GM21423 (cell line): ENCODE measurements at regions not wholly inside any gene's neighbourhood (a gene's known extent, or its start where the extent isn't known, plus 50 kb on each side); places are given as distances from the start of the nearest gene placed in this dataset.
"Not testable (repeated sequence)": the region's sequence is repeated elsewhere in the genome, so short reads cannot be mapped to it uniquely, and the experiment has no call there.

Source experiments
- ATAC-seq: cut with Tn5 transposase; IDR thresholded peaks from one replicate; pipeline ENCODE4 v1.9.1; 2021; ENCODE audit warnings: mild to moderate bottlenecking, moderate library complexity; ENCODE audit not compliant: unreplicated experiment

DNA sequence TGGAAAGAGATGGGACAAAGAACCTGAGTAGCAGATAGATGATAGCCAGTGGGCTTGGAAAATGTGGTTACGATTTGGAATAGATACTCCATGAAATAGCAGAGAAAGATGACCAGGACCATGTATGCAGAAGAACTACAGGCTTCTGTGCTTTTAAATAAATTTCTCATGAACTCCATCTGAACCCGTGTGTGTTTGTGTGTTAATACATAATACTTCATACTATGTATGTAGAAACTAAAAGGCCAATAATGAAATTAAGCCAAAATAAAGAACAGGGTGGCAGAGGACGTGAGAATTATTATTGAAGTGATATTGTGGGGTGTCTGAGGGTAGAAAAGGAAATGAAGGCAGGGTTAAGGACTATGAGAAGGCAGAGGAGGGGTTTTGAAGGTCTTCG lies 385.1 kb upstream of the RPS23 start:
- no peak for ATAC-seq

DNA sequence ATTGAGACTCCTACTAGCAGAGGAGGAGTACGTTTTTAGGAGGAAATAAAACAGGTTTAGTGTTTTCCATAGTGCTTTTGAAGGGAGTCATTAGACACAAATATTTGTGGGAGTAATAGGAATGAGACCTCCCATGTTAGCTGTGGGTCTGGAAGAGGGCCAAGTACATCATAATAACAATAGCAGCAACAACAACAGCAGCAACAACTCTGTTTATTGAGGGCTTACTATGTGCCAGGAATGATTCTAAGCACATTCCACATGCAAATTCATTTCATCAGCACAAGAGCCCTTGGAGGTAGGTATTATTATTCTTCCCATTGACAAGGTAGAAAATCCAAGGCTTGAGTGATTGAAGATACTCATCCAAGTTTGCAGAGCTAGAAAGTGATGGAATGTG lies 384.2 kb upstream of the RPS23 start:
- ATAC-seq: no peak

DNA sequence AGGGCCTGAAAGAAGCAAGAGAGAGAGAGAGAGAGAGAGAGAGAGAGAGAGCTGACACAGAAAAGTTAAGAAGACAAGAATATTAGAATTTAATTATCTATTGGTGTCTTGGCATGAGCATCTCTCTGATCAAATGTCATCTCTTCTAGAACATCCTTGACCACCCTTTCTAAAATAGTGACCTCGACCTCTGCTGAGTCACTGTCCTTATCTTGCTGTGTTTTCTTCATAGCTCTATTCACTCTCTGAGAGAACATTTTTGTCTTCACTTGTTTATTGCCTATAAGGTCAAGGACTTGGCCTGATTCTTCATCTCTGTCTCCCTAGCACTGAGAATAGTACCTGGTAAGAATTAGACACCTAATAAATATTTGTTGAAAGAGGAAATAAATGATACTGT lies 383.8 kb upstream of the RPS23 start:
- ATAC-seq: no peak

DNA sequence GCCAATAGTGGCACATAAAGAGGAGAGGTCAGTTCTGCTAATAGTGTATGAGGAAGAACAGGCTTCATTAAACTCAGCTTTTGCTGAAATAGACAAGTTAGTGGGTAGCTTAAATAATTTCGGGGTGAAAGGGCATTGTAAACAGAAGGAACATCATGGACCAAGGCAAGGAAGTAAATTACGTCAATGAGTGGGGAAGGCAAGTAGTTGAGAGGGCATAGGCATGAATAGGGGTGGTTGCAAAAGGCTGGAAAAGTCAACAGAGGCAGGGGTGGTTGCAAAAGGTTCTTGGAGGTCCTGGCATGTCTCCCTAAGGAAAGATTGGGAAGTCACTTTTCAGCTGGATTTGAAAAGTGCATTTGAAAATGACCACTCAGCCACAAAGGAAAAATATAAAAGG lies 383.3 kb upstream of the RPS23 start:
- ATAC-seq: no peak

DNA sequence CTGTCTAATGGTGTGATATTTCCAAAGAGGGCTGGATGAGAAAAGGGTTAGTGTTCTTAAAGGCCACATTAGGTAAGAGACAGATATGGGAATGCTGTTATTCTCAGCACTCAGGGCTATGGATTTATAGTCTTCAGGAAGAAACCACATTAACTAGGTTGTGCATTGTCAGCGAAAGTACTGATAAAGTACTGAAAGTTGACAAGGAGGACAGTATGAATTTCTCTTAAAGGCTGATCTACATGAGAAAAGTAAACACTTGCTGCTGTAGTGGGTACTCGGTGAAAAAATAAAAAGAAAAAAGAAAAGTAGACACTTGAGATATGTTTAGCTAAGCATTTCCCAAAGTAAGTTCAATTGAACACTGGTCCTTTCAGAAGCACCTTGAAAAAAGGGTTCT lies 381.0 kb upstream of the RPS23 start:
- no peak for ATAC-seq

DNA sequence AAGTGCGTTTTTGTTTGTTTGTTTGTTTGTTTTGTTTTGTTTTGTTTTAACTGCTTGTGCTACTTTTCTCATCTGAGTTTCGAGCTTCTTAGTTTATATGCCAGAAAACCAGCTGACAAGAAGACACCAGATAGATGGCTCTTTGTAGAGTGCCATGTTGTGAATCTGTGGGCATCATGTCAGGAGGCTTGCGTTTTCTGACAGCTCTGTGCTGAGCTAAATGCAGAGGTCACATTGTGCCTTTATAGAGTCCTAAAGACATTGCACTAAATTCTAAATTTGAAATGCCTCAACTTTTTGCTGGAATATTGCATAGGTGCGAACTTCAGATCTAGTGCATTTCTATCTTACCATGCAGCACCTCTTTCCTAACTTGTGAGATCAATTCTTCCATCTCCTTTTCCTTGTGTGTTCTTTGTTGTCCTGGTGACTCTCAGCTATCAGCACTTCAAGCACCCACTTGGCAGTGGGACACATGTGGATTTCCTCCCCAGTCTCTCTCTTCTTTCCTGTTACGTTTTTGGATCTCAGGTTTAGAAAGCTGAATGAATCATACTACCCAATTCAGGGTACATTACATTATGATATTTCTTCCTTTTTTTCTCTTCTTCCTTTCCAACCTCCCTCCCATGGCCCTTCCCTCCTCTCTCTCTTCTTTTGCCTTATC lies 379.0 kb upstream of the RPS23 start:
- ATAC-seq: no peak

DNA sequence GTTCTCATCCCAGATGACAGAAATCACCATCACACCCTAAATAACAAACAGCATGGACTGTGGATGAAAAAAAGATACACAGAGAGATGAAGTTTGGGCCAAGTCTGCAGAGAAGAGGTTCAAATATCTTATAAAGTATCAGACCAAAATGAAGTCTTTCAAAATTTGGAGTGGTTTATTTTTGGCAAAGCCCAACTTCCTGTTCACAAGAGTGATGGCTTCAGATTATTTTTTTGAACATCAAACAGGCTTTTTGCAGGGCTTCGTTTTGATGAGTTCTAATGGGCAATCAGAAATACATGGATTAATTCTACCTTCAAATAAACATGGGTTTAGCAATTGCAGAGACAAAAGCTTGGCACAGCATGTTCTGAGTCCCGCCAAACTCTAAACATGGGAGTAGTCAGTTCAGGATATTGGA lies 378.2 kb upstream of the RPS23 start:
- no peak for ATAC-seq

DNA sequence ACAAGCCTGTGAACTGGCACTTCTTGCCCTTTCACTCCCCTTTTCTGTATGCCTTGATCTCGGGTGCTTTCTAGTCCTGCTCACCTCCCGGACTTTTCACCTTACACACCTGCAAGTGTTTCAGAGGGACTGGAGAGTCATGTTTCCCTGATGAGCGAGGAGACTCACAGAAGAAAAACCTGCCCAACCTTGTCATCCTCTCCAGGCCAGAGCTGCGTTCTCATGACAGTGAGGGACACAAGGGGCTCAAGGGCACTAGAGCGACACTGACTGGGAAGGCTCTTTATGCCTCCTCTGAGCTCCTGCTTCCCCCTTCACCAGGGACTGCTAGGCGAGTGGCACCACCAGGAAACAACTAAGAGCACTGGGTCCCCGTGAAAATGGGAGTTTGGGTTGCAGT lies 376.9 kb upstream of the RPS23 start:
- ATAC-seq: no peak

DNA sequence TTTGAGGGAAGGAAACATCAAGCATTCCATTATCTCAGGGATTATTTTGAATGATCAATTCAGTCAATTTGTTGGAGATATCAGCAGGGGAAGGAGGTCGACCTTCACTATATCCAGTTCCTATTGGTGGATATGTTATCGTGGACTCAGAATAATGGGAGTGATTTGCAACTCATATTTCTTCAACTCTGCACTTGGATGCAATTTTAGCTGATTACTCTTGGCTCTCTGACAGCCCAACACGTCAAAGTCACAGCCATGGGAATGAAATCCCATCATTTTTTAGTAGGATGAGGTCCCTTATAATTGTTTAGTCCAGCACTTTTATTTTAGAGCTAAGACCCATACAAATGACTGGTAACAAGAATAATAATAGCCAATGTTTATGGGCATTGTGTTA lies 371.8 kb upstream of the RPS23 start:
- ATAC-seq: no peak

DNA sequence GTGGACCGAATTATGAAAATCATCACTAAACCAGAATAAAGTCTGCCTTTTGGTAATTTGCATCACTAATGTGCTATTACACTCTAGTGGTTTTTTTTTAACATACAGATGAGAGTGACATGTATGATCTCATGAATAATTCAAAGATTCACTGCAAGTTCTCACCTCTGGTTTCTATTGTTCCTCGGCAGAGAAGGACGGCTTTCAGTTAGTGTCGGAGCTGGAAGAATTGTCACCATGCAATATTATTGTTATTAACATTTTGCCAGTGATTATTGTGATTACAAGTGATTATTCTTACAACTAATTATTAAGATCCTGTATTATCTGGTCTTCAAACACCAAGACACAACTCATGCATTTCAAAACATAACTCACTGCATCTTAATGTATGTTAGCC lies 366.6 kb upstream of the RPS23 start:
- ATAC-seq: no peak

DNA sequence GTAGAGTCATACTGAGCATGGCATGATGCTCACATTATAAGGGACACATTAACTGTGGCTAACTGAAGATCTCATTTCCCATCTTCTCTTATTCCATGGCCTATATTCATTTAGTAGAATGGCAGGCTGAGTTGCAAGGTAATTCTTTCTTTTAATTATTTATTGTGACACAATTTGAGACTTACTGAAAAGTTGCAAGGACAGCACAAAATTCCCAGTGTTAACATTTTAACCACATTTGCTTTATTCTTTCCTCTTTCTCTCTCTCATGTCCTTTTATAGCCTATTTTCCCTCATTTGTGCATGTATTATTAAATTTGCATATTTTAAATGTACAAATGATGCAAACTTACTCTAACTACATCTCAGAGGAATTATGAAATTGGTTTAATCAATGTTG lies 366.1 kb upstream of the RPS23 start:
- ATAC-seq: no peak

DNA sequence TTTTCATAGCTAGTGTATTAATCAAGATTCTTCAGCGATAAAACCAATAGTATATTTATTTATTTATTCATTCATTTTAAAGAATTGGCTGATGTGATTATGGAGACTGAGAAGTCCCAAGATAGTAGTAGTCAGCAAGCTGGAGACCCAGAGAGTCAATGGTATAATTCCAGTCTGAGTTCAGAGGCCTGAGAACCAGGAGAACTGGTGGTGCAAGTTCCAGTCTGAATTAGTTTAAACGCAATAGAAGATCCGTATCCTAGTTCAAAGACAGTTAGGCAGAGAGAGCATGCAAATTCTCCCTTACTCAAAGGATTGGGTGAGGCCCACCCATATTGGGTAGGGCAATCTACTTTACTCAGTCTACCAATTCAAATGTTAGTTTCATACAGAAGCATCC lies 364.2 kb upstream of the RPS23 start:
- ATAC-seq: no peak

DNA sequence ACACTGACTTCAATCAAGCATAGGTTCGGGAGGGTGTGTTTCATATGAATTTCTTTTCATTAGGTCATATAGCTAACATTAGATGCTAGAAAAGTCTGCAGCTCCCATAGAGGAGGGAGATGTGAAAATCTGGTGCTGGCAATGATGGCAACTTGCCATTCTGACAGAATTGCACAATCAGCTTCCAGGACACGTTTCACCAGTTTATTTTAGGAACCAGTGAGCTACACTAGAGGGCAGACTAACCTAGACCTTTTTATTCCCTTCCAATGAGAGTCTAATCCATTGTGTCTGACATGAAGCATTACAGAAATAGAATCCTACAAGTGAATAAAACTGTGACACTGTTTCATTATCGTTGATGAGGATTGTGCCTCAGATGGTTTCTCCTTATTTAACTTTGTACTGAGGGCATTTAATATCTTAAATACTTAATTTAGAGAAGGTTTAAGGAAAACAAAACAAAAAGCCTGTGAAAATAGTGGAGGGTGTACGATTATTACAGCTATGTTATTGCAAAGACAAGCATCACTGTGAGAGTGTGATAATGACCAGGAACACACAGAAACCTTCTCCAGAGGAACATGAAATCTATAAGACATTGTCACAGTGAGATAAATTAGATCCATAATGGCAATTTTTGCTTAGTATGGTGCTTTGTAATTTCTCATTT lies 363.3 kb upstream of the RPS23 start:
- ATAC-seq: peak; percentile 77

DNA sequence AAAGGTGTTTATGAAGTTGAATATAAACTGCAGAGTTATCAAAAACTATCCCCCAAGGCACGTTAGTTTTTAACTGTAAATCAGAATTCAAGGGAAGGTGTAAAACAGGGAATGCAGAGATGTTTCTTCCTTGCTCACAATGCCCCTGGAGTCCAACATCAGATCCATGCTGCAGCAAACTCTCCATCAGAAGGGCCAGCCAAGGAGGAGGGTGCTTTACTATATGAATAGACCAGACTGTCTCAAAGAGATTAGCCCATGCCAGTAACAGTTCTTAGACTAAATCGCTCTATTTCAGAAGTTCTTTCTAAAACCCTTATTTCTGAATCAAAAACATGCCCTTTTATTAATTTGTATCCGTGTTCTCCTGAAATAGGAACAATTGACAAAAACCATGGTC lies 362.8 kb upstream of the RPS23 start:
- ATAC-seq: no peak

DNA sequence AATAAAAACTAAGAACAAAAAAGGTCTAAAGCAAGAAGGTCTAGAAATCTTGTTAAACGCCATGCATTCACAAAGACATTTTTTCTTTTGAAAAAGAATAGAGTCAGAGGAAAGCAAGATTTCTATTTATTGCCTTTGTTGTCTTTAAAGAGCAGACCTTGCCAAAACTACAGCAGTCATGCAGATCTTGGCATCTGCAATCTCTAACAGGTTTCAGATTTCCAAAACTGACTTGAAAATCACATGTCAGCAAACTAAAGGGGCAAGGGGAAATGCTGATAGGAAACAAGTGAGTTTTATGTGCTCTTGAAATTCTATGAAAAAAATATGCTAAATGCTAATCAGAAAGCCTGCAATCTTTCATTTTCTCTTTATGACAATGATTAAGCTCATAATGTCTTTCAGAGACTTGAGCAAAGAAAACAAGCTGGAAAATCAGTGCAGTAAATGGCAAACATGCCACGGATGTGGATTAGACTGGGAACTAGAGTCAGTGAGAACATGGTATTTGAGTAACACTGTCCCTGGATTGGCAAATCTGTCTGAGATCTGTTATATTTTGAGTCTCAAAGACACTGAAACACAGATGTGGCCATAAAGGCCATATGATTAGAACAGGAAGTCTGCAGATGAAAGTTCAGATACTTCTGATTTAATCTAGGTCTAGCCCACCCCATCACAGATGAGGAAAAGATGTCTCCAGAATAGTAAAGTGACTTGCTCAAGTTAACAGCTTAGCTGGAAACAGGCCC lies 361.4 kb upstream of the RPS23 start:
- ATAC-seq: no peak

DNA sequence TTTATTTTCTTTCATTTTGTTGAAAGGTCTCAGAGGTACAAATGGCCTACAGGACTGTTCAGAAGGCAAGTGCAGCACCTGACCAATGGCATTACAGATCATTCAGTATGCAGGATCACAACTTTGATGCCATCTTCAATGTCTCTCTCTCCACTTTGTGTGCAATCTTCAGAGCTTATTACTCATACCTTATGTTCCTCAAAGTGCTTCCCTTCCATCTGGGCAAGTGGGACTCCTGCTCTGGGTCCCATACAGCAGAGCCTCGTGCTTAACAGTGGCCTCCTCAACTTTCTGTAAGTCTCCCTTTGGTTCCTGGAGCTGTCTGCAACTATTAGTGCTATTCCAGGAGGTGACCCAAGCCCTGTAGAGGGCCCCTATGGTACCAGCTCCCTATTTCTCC lies 358.4 kb upstream of the RPS23 start:
- ATAC-seq: no peak

DNA sequence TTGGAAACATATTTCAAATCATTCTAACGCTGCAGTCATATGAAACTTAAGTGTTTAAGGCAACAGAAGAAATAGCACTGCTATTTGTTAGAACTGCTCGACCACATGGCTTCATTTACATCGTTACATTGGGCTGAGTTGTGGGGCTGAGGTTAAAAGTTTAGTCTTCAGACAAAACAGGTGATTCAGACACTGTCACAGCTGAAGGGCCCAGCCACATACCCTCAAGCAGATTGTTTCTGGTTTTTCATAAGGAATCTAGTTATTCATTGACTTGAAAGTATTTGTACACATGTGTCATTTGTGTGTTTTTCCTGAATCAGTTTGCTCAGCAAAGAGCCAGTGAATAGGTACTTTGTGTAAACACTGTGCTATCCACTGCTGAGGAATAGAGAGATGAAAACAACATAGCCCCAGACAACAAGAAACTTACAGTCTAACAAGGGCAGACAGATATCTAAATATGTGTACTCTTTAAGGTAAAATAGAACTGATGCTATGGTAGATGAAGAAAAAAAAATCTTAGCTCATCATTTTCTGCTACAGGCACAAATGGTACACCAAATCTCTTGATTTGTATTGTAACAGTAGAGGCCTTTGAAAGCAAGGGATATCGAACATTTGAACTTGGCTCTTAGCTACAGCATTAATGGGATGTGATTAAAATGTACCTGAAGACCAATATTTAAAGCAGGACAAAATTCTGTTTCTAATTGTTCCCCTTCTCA lies 357.6 kb upstream of the RPS23 start:
- ATAC-seq: peak; percentile 77

DNA sequence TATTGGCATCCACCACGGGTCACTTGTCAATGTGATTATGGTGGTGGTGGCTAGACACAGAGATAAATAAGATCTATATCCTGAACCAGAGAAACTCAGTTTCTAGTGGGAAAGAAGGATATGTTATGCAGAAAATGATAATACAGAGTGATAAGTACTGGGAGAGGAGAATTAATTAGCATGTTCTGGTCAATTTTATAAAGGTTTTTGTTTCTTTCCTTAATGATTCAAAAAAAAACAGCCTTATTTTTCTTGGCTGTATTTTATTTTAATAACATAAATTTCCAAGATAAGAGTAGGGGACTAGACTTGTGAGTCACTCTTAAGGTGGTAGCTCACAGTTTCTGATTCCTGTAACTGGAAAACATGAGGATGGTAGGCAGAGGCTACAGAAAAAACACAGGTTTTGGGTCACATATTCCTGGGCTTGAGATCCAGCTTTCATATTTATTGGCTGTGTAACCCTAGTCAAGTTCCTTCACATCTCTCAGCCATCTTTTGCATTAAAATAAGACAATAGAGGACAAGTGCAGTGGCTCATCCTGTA lies 350.3 kb upstream of the RPS23 start:
- ATAC-seq: no peak

DNA sequence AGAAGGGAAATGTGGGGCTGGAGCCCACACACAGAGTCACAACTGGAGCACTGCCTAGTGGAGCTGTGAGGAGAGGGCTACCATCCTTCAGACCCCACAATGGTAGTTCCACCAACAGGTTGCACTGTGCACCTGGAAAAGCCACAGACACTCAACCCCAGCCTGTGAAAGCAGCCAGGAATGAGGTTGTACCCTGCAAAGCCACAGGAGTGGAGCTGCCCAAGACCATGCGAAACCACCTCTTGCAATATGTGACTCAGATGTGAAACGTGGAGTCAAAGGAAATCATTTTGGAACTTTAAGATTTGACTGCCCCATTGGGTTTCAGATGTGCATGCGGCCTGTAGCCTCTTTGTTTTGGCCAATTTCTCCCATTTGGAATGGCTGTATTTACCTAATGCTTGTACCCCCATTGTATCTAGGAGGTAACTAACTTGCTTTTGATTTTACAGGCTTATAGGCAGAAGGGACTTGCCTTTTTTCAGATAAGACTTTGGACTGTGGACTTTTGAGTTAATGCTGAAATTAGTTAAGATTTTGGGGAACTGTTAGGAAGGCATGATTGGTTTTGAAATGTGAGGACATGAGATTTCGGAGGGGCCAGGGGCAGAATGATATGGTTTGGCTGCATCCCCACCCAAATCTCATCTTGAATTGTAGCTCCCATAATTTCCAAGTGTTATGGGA lies 348.9 kb upstream of the RPS23 start:
- ATAC-seq: not testable (repeated sequence)

DNA sequence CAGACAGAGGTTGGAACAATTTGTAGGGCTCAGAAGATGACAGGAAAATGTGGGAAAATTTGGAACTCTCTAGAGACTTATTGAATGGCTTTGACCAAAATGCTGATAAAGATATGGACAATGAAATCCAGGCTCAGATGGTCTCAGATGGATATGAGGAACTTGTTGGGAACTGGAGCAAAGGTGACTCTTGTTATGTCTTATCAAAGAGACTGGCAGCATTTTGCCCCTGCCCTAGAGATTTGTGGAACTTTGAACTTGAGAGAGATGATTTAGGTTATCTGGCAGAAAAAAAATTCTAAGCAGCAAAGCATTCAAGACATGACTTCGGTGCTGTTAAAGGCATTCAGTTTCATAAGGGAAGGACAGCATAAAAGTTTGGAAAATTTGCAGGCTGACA lies 347.9 kb upstream of the RPS23 start:
- not testable (repeated sequence) for ATAC-seq

DNA sequence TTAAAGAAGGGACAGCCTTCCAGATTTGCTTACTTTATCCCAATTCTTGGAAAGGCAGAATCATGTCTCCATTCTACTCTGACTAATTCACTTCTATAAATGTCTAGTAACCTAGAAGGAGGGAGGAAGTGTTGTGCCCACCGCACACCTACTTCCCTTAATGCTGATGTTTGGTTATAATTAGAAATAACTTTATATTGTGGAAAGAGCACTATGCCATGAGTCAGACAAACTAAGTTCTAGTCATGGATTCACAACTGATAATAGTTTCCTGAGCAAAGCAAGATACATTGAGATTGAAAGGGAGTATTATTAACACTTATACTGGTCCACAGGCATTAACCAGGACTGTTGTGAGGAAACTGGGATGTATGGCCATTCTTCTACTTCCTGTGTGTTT lies 345.9 kb upstream of the RPS23 start:
- no peak for ATAC-seq
